Thyroid gland (tissue), 4 donors: ENCODE measurements at regions not wholly inside any gene's neighbourhood (a gene's known extent, or its start where the extent isn't known, plus 50 kb on each side); places are given as distances from the start of the nearest gene placed in this dataset.

Experiments
- POLR2A ChIP-seq, 2 donors: fragments of 450-650 bp; IDR thresholded peaks; one replicate each; pipeline ENCODE4 v1.6.1; 2017; ENCODE audit warnings: antibody characterized with exemption in 2 of 2, mild to moderate bottlenecking in 2 of 2, moderate library complexity in 1 of 2
- TF ChIP-seq, protein P1 (sequence below), 6 experiments: fragments of 200-600 bp in 3 of 6; fragments of 450-650 bp in 3 of 6; sonication (generic) in 3 of 6; IDR thresholded peaks; one replicate each; pipeline ENCODE4 v1.5.1; 2016 to 2019; ENCODE audit warnings: antibody characterized with exemption in 6 of 6, mild to moderate bottlenecking in 2 of 6, inconsistent platforms in 1 of 6, moderate library complexity in 1 of 6

DNA sequence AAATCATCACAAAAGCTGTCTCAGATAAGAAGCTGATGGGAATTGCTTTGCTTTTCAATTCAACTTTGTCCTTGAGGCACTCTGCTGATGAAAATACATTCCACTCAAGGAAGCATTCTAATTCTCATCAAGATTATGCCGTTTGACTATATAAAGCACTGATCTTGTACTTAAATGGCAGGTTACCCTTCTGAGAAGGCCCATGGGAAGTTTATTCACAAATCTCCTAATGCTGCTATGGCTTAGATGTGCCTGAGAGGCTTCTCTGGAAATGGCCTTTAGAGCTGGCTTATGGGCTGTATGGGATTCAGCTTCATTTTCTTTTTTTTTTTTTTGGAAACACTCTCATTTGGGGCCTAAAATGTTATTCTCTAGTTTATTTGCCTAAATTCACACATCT, 69.7 kb upstream of the ARNT2 start:
- TF ChIP-seq, protein P1, sequence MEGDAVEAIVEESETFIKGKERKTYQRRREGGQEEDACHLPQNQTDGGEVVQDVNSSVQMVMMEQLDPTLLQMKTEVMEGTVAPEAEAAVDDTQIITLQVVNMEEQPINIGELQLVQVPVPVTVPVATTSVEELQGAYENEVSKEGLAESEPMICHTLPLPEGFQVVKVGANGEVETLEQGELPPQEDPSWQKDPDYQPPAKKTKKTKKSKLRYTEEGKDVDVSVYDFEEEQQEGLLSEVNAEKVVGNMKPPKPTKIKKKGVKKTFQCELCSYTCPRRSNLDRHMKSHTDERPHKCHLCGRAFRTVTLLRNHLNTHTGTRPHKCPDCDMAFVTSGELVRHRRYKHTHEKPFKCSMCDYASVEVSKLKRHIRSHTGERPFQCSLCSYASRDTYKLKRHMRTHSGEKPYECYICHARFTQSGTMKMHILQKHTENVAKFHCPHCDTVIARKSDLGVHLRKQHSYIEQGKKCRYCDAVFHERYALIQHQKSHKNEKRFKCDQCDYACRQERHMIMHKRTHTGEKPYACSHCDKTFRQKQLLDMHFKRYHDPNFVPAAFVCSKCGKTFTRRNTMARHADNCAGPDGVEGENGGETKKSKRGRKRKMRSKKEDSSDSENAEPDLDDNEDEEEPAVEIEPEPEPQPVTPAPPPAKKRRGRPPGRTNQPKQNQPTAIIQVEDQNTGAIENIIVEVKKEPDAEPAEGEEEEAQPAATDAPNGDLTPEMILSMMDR (IDR thresholded peaks at IDR 0.05): no peak
- no peak for TF ChIP-seq POLR2A (IDR thresholded peaks at IDR 0.05)
